GM19239 (cell line): ENCODE measurements at regions not wholly inside any gene's neighbourhood (a gene's known extent, or its start where the extent isn't known, plus 50 kb on each side); places are given as distances from the start of the nearest gene placed in this dataset.

Experiments
- DNase-seq: peaks from one replicate; pipeline ENCODE4 v3.0.0; 2011; ENCODE audit warnings: low spot score; ENCODE audit not compliant: insufficient read length
- FAIRE-seq: peaks from 2 replicates; lab custom pipeline; 2011; peaks lifted over from hg19 to GRCh38; lab: Jason Lieb, UNC

DNA sequence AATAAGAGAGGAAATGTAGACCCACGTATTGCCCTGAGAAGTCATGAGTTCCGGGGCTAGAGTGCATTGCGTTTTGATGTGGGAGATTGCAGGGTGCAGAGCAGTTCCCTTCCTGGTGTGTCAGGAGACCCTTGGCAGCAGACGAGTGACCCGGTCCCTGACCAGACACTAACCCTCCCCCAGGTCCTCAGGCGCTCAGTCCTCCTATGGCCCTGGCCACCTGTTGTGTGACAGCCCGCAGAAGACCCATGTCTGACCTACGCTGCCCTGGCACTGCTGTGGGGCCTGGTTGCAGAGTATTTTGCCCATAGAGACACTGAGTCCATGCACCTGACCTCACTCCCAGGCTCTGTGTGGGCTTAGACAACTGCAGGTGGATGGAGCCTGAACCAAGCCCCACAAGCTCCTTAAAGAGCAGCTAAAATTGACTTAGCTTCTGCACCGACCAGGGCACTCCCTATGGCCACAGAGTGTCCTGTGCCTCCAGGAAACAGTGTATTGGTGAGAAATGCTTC lies 833.8 kb downstream of the TBC1D22A start:
- DNase-seq (no peak), FAIRE-seq (no peak)

DNA sequence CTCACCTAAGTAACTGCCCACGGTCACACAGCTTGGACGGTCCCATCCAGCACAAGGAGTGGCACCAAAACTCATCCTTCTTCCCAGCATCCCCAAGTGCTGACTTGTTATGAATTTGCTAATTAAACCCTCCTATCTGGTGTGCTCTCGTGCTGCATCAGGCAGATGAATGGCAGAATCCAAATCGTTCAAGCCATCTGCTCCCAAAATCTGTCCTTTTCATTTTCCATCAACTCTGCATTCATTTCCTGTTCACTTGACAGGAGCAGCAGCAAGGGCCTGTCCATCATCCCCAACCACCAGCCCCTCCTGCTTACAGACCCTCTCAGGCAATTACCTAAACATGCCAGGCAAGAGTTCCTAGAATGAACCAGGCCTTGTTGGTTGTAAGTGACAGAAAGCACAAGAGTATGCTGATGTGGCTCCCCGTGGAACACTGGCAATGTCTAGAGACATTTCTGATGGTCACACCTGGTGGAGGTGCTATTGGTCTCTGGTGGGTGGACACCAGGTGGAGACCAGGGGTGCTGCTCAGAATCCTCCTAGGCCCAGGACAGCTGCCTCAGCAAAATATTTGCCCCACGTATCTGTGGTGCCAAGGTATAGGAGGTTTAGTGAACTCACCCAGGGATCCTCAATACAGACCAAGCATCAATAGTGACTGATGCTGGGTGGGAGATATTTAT lies 832.5 kb downstream of the TBC1D22A start:
- DNase-seq (no peak), FAIRE-seq (no peak)

DNA sequence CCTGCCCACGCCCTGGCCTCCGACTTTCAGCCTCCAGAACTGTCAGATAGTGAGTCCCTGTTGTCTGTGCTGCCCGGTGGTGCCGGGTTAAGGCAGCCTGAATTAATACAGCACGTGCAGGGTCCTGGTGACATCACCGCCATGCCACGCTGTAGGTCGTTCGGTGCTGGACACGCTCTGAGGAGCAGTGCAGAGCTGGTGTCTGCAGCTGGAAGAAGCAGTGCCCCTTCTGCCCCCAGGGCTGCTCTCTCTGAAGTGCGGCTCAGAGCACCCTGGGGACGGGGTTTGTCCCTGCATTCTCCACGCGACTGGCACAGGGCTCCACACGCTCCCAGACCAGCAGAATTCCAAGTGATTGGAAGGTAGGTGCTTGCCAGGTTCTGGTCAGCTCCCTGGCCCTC lies 831.5 kb downstream of the TBC1D22A start:
- FAIRE-seq (no peak), DNase-seq (no peak)

DNA sequence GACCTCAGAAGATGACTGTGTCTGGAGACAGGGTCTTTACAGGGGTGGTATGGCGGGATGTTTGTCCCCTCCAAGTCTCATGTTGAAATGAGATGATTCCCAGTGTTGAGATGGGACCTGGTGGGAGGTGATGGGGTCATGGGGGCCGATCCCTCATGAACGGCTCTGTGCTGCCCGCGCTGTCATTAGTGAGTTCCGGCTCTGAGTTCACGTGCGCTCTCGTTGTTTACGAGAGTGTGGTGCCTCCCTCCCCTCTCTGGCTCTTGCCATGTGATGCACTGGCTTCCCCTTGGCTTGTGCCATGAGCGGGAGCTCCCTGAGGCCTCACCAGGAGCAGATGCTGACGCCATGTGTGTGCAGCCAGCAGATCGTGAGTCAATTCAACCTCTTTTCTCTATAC lies 830.8 kb downstream of the TBC1D22A start:
- DNase-seq (no peak), FAIRE-seq (no peak)

GRCh38 chr22:47592791-47593190 lies 830.3 kb downstream of the TBC1D22A start:
- no peak for FAIRE-seq
- no peak for DNase-seq

DNA sequence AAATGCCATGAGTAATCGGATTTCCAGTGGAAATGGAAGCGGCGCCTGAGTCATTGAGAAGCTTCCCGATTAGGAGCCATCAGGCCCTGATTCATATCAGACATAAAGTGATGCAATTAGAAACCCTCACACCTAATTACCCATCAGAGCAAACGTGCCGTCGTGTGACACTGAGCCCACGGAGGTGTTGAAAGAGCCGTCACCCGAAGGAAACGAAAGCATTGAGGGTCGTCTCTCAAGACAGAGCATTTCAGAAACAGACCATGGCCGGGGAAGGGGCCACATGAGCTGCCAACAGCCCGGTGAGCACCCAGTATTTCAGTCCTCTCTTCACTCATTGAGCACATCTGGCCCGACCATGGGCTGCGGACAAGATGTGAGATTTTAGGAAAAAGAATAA lies 829.3 kb downstream of the TBC1D22A start:
- FAIRE-seq = no peak

DNA sequence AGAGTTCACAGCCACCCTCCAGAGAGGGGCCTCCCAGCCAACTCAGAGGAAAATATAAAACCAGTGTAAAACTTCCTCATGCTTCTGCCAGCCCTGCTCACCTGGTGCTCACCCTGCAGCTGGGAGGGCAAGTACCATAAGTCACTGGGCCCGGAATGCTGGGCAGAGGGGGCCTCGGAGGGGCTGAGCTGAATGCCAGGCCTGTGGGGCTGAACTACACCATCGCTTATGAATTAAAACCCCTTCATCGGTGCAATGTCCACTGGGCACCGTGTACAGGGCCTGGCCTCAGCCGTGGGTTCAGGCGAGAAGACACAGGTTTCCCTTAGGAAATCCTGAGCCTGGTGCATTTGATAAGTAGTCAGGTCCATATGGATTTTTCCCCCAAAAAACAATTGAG lies 828.6 kb downstream of the TBC1D22A start:
- DNase-seq (no peak), FAIRE-seq (no peak)

More for the DNA sequence above, 829.3 kb downstream of the TBC1D22A start:
- DNase-seq = no peak

GRCh38 chr22:47589271-47590250 lies 827.1 kb downstream of the TBC1D22A start:
- DNase-seq = no peak
- FAIRE-seq = no peak

GRCh38 chr22:47588578-47588960 lies 826.1 kb downstream of the TBC1D22A start:
- FAIRE-seq (no peak), DNase-seq (no peak)

GRCh38 chr22:47587861-47588577 lies 825.6 kb downstream of the TBC1D22A start:
- no peak for FAIRE-seq
- DNase-seq = no peak

- DNase-seq (no peak), FAIRE-seq (no peak)
Observed at GRCh38 chr22:47587361-47587760, 824.9 kb downstream of the TBC1D22A start.

- DNase-seq (no peak), FAIRE-seq (no peak)
Observed at GRCh38 chr22:47586946-47587345, 824.5 kb downstream of the TBC1D22A start.

GRCh38 chr22:47586038-47586437 lies 823.6 kb downstream of the TBC1D22A start:
- DNase-seq (no peak), FAIRE-seq (no peak)

GRCh38 chr22:47583959-47584562 lies 821.6 kb downstream of the TBC1D22A start:
- FAIRE-seq = no peak
- no peak for DNase-seq

DNA sequence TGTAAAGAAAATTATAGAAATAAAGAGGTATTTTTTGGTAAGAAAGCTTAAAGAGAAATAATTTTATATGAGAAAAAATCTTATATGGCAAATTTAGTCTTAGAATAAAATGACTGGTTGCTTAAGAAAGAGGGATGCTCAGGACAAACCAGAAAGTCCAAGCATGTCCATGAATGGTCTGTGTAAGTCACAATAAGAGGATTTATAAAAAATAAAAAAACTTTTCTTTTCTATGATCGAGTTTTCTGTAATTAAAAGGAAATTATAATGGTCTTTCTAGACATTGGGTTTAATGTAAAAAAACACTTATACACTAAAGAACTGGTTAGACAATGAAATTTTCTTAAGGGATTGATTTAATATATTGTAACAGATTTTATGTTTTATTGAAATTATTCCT lies 819.6 kb downstream of the TBC1D22A start:
- DNase-seq (no peak), FAIRE-seq (no peak)

DNA sequence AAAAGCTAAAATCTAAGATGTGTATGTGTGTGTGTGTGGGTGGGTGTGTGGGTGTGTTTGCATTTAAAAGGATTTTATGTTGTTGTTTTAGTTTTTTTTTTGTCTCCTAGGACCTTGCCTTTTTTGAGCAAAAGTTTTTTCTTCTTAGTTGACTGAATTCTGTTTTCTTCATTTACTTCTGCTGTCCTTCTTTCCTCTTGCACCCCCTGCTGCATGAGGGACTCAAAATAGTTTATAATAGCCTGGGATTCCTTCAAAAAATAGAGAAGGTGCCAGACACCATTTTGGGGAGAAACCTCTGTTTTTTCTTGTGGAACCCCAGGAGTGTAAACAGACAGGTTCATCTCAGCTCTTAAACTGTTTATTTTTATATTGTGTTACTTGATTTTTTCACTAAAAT lies 817.7 kb downstream of the TBC1D22A start:
- no peak for FAIRE-seq
- DNase-seq = no peak

GRCh38 chr22:47576908-47577307 lies 814.5 kb downstream of the TBC1D22A start:
- DNase-seq (no peak), FAIRE-seq (no peak)

- DNase-seq = no peak
Observed at GRCh38 chr22:47575291-47575690, 812.8 kb downstream of the TBC1D22A start.

DNA sequence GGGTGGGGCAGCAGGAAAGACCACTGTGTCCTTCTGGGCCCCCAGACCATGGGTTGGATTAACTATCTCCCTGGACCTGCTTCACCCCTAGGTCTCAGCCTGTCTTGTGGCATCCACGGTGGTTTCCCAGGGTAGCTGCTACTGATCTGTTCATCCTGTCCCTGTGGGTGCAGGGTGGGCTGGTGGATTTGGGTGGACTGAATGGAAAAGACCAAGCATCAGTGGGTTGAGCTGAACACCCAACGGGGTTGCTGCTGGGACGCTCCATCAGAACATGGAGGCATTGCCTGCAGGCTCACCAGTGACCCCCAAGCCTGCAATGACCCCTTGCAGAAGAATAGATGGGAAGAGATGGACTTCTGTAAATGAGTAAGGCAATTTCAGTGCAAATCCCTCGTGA lies 812.1 kb downstream of the TBC1D22A start:
- FAIRE-seq (no peak), DNase-seq (no peak)

More at GRCh38 chr22:47575291-47575690, 812.8 kb downstream of the TBC1D22A start:
- FAIRE-seq = no peak

DNA sequence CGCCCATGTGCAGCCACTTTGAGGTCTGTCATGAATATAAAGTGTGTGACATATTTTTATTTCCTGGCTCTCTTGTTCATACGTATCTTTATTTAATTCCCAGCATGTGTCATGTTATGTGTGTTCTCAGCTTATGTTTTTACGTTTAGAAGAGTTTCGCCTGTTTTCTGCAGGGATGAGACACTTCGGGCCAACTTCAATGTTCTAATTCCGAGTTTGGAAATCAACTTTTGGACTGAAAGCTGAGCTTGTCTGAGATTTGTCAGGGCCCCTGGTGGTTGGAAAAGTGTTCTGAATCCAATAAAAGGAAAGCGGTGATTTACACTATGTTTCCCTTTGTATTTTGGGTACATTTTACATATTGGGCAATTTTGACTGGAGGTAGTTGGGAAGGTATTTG lies 810.7 kb downstream of the TBC1D22A start:
- FAIRE-seq (no peak), DNase-seq (no peak)
